HEK293 (cell line): ENCODE measurements at regions not wholly inside any gene's neighbourhood (a gene's known extent, or its start where the extent isn't known, plus 50 kb on each side); places are given as distances from the start of the nearest gene placed in this dataset.

ENCODE experiments used
- CTCF ChIP-seq: fragments of 450-650 bp; formaldehyde crosslinking; IDR thresholded peaks from 2 replicates; pipeline ENCODE4 v1.5.1; 2016; ENCODE audit warnings: missing biosample characterization, missing genetic modification characterization
- ZBTB21 ChIP-seq: fragments of 450-650 bp; formaldehyde crosslinking; IDR thresholded peaks from 2 replicates; pipeline ENCODE4 v1.5.1; 2017; ENCODE audit warnings: missing biosample characterization, missing genetic modification characterization
- ZNF302 ChIP-seq: fragments of 450-650 bp; formaldehyde crosslinking; IDR thresholded peaks from 2 replicates; pipeline ENCODE4 v1.5.1; 2016; ENCODE audit warnings: missing biosample characterization, missing genetic modification characterization, low read depth
- ZNF596 ChIP-seq: fragments of 450-650 bp; IDR thresholded peaks from 2 replicates; pipeline ENCODE4 v1.5.0; 2018; ENCODE audit warnings: missing biosample characterization, mild to moderate bottlenecking, missing genetic modification characterization, moderate library complexity
- ZNF76 ChIP-seq: fragments of 450-650 bp; formaldehyde crosslinking; IDR thresholded peaks from 2 replicates; pipeline ENCODE4; 2016; ENCODE audit warnings: low read depth, missing biosample characterization, missing genetic modification characterization, borderline replicate concordance

GRCh38 chr4:29289118-29289517 is 1431.1 kb upstream of the PCDH7 start:
- TF ChIP-seq ZNF302 (tag by site-specific recombination), result no peak
- no peak for TF ChIP-seq ZNF596
- no peak for TF ChIP-seq ZBTB21 (tag by site-specific recombination)
- no peak for TF ChIP-seq CTCF
- no peak for TF ChIP-seq ZNF76
